CD4-positive, alpha-beta T cell (primary cell): ENCODE measurements at regions not wholly inside any gene's neighbourhood (a gene's known extent, or its start where the extent isn't known, plus 50 kb on each side); places are given as distances from the start of the nearest gene placed in this dataset.

ENCODE experiments used
- ATAC-seq: fragments of 200-7000 bp; cut with Tn5 transposase; one replicate; pipeline ENCODE4 v1.10.0; 2022; ENCODE audit warnings: mild to moderate bottlenecking; ENCODE audit not compliant: poor library complexity
- CTCF ChIA-PET: fragments of 350-600 bp; sonication (Branson Sonifier 250); formaldehyde crosslinking; loops from one replicate; lab custom pipeline; 2021; ENCODE audit warnings: antibody characterized with exemption, inconsistent platforms; lab: Charles Lee
- POLR2A ChIA-PET: fragments of 350-600 bp; sonication (Branson Sonifier 250); formaldehyde crosslinking; loops from one replicate; lab custom pipeline; 2021; ENCODE audit warnings: antibody characterized with exemption, inconsistent platforms; lab: Charles Lee
- DNase-seq, 14 experiments: peaks; one replicate each; pipeline ENCODE4 v3.0.0-alpha.2; 2013 to 2020; ENCODE audit warnings: mixed read lengths in 2 of 14
- H3K27ac ChIP-seq, 2 donors: one replicate each; pipeline versions ENCODE4 v1.5.1 to v1.7.0; 2013; ENCODE audit warnings: low read length in 2 of 2, low read depth in 1 of 2, mild to moderate bottlenecking in 1 of 2
- H3K27me3 ChIP-seq, 2 experiments: 1 replicate in 1 of 2; 2 replicates in 1 of 2; pipeline versions ENCODE4 v1.6.1 to v1.7.0; 2013; ENCODE audit warnings: low read length in 2 of 2, control low read depth in 1 of 2, mild to moderate bottlenecking in 1 of 2, moderate library complexity in 1 of 2; ENCODE audit not compliant: insufficient read depth in 2 of 2, control insufficient read depth in 1 of 2
- H3K36me3 ChIP-seq: one replicate; pipeline ENCODE4 v1.6.1; 2013; ENCODE audit warnings: low read length, control low read depth; ENCODE audit not compliant: insufficient read depth
- H3K4me1 ChIP-seq: one replicate; pipeline ENCODE4 v1.6.1; 2013; ENCODE audit warnings: low read length, control low read depth; ENCODE audit not compliant: insufficient read depth
- H3K4me3 ChIP-seq: one replicate; pipeline ENCODE4 v1.5.1; 2013; ENCODE audit warnings: mild to moderate bottlenecking, low read length, moderate library complexity
- H3K9me3 ChIP-seq, 2 experiments: 1 replicate in 1 of 2; 2 replicates in 1 of 2; pipeline versions ENCODE4 v1.6.1 to v1.7.0; 2013; ENCODE audit warnings: low read length in 2 of 2, mild to moderate bottlenecking in 2 of 2, control low read depth in 1 of 2, moderate library complexity in 1 of 2; ENCODE audit not compliant: control insufficient read depth in 1 of 2, insufficient read depth in 1 of 2
- H3K27ac Mint-ChIP-seq: one replicate; pipeline ENCODE4 v1.8.0; 2020; ENCODE audit warnings: mixed read lengths
- H3K27me3 Mint-ChIP-seq: one replicate; pipeline ENCODE4 v1.8.0; 2021; ENCODE audit warnings: mixed read lengths
- H3K36me3 Mint-ChIP-seq: one replicate; pipeline ENCODE4 v1.8.0; 2021; ENCODE audit warnings: low read depth, mixed read lengths
- H3K4me1 Mint-ChIP-seq: one replicate; pipeline ENCODE4 v1.8.0; 2021; ENCODE audit warnings: low read depth, mixed read lengths
- H3K4me3 Mint-ChIP-seq: one replicate; pipeline ENCODE4 v1.8.0; 2020; ENCODE audit warnings: mild to moderate bottlenecking, mixed read lengths
- H3K9me3 Mint-ChIP-seq: one replicate; pipeline ENCODE4 v1.8.0; 2020; ENCODE audit warnings: mixed read lengths
- CTCF ChIP-seq: fragments of 200-600 bp; IDR thresholded peaks from one replicate; pipeline ENCODE4 v1.8.0; 2022; ENCODE audit warnings: antibody characterized with exemption, mild to moderate bottlenecking
- intact Hi-C, 2 experiments: fragments of 100-400 bp; cut with DNase I in 1 of 2; cut with micrococcal nuclease in 1 of 2; formaldehyde crosslinking; loops; one replicate each; pipeline versions ENCODE4 v1.15.1 to v1.9.0; 2023 to 2025; cut with DNase I, micrococcal nuclease

GRCh38 chr5:3394891-3395599, 200.6 kb upstream of the IRX1 start:
- no peak overlapping the region for H3K4me3 ChIP-seq
- H3K9me3 ChIP-seq: peaks cover 10 to 39% of the 10 kb centered on the region in 2 experiments
- ChIA-PET CTCF (no interaction called here), POLR2A (no interaction called here)
- DNase-seq (no peak), ATAC-seq (no peak)
- H3K36me3 ChIP-seq: no peaks in the 10 kb centered on the region
- Mint-ChIP-seq H3K27me3 (no peaks in the 10 kb centered on the region), H3K4me3 (no peak overlapping the region), H3K4me1 (no peaks in the 10 kb centered on the region), H3K36me3 (no peaks in the 10 kb centered on the region), H3K9me3 (peaks cover 5% of the 10 kb centered on the region), H3K27ac (no peak overlapping the region)
- H3K27ac ChIP-seq: no peak overlapping the region
- H3K27me3 ChIP-seq: no peaks in the 10 kb centered on the region
- H3K4me1 ChIP-seq: no peaks in the 10 kb centered on the region
- TF ChIP-seq CTCF: no peak
- intact Hi-C loops: no loop called here

- POLR2A ChIA-PET: no interaction called here
- H3K4me3 Mint-ChIP-seq: no peak overlapping the region
- DNase-seq (no peak), ATAC-seq (no peak)
- no peaks in the 10 kb centered on the region for H3K4me1 ChIP-seq
- intact Hi-C loops: no loop called here
- CTCF ChIA-PET: no interaction called here
- H3K36me3 ChIP-seq: no peaks in the 10 kb centered on the region
- no peak overlapping the region for H3K27ac Mint-ChIP-seq
- H3K9me3 Mint-ChIP-seq: peaks cover under 1% of the 10 kb centered on the region
- peaks cover 10 to 45% of the 10 kb centered on the region in 2 experiments for H3K9me3 ChIP-seq
- H3K27me3 Mint-ChIP-seq: no peaks in the 10 kb centered on the region
- H3K4me3 ChIP-seq: no peak overlapping the region
- H3K27me3 ChIP-seq: no peaks in the 10 kb centered on the region
- no peak overlapping the region for H3K27ac ChIP-seq
- H3K4me1 Mint-ChIP-seq: no peaks in the 10 kb centered on the region
- no peak for TF ChIP-seq CTCF
- no peaks in the 10 kb centered on the region for H3K36me3 Mint-ChIP-seq
Measured at GRCh38 chr5:3393920-3394597, 201.6 kb upstream of the IRX1 start.

GRCh38 chr5:3393122-3393919, 202.3 kb upstream of the IRX1 start:
- Mint-ChIP-seq H3K36me3 (no peaks in the 10 kb centered on the region), H3K27me3 (no peaks in the 10 kb centered on the region), H3K4me1 (no peaks in the 10 kb centered on the region), H3K4me3 (no peak overlapping the region), H3K27ac (no peak overlapping the region), H3K9me3 (no peaks in the 10 kb centered on the region)
- intact Hi-C loops: no loop called here
- ATAC-seq (no peak), DNase-seq (no peak)
- ChIA-PET POLR2A (no interaction called here), CTCF (no interaction called here)
- peaks cover 7 to 41% of the 10 kb centered on the region in 2 experiments for H3K9me3 ChIP-seq
- TF ChIP-seq CTCF: no peak
- no peaks in the 10 kb centered on the region for H3K4me1 ChIP-seq
- H3K27me3 ChIP-seq: no peaks in the 10 kb centered on the region
- no peak overlapping the region for H3K4me3 ChIP-seq
- no peak overlapping the region for H3K27ac ChIP-seq
- H3K36me3 ChIP-seq: no peaks in the 10 kb centered on the region
